GM23338 (cell line): ENCODE measurements at regions not wholly inside any gene's neighbourhood (a gene's known extent, or its start where the extent isn't known, plus 50 kb on each side); places are given as distances from the start of the nearest gene placed in this dataset.
"Not testable (repeated sequence)": the region's sequence is repeated elsewhere in the genome, so short reads cannot be mapped to it uniquely, and the experiment has no call there.

Experiments
- ATAC-seq: fragments of 200-7000 bp; cut with Tn5 transposase; 3 replicates; pipeline ENCODE4 v1.9.1; 2020
- DNase-seq: peaks from one replicate; pipeline ENCODE4 v3.0.0-alpha.2; 2015; ENCODE audit warnings: low spot score
- H2AFZ ChIP-seq: fragments of 200-600 bp; sonication (generic); 2 replicates; pipeline ENCODE4 v1.8.0; 2016; ENCODE audit warnings: antibody characterized with exemption, mild to moderate bottlenecking, moderate library complexity
- H3F3A ChIP-seq: fragments of 200-600 bp; sonication (generic); replicated peaks from 2 replicates; pipeline ENCODE4 v1.8.0; 2017; ENCODE audit warnings: antibody characterized with exemption, mixed run types, low read depth
- H3K27ac ChIP-seq: fragments of 200-600 bp; sonication (generic); 2 replicates; pipeline ENCODE4 v1.6.1; 2016; ENCODE audit warnings: low read depth
- H3K27me3 ChIP-seq: fragments of 200-600 bp; sonication (generic); 2 replicates; pipeline ENCODE4 v1.8.0; 2016; ENCODE audit warnings: mild to moderate bottlenecking, mixed run types, moderate library complexity; ENCODE audit not compliant: insufficient read depth
- H3K36me3 ChIP-seq: fragments of 200-600 bp; sonication (generic); 2 replicates; pipeline ENCODE4 v1.8.0; 2016; ENCODE audit warnings: mild to moderate bottlenecking; ENCODE audit not compliant: insufficient read depth
- H3K4me1 ChIP-seq: fragments of 200-600 bp; sonication (generic); 2 replicates; pipeline ENCODE4 v1.8.0; 2016; ENCODE audit warnings: mild to moderate bottlenecking, moderate library complexity; ENCODE audit not compliant: insufficient read depth
- H3K4me2 ChIP-seq: fragments of 200-600 bp; sonication (generic); 2 replicates; pipeline ENCODE4 v1.7.1; 2017; ENCODE audit warnings: mixed run types
- H3K4me3 ChIP-seq: fragments of 200-600 bp; sonication (generic); 2 replicates; pipeline ENCODE4 v1.6.1; 2016; ENCODE audit warnings: mixed run types
- H3K79me2 ChIP-seq: fragments of 200-600 bp; sonication (generic); replicated peaks from 2 replicates; pipeline ENCODE4 v1.8.0; 2017; ENCODE audit warnings: mild to moderate bottlenecking; ENCODE audit not compliant: insufficient read depth
- H3K9me2 ChIP-seq: fragments of 200-600 bp; sonication (generic); 2 replicates; pipeline ENCODE4 v1.8.0; 2017; ENCODE audit not compliant: insufficient read depth
- H4K20me1 ChIP-seq: fragments of 200-600 bp; sonication (generic); replicated peaks from 2 replicates; pipeline ENCODE4 v1.8.0; 2017; ENCODE audit warnings: mild to moderate bottlenecking; ENCODE audit not compliant: insufficient read depth
- H3K27ac Mint-ChIP-seq: 2 replicates; pipeline ENCODE4 v1.8.0; 2020; ENCODE audit warnings: inconsistent platforms, mild to moderate bottlenecking, moderate library complexity, mixed read lengths
- H3K27me3 Mint-ChIP-seq: 3 replicates; pipeline ENCODE4 v1.8.0; 2022; ENCODE audit warnings: low read depth, mild to moderate bottlenecking, moderate library complexity, mixed read lengths, inconsistent platforms; ENCODE audit not compliant: insufficient read depth, poor library complexity
- H3K36me3 Mint-ChIP-seq: 3 replicates; pipeline ENCODE4 v1.8.0; 2021; ENCODE audit warnings: low read depth, mild to moderate bottlenecking, inconsistent platforms, moderate library complexity, mixed read lengths
- H3K4me1 Mint-ChIP-seq: 3 replicates; pipeline ENCODE4 v1.8.0; 2020; ENCODE audit warnings: mild to moderate bottlenecking, inconsistent platforms, mixed read lengths
- H3K4me3 Mint-ChIP-seq: 3 replicates; pipeline ENCODE4 v1.8.0; 2021; ENCODE audit warnings: moderate library complexity, mild to moderate bottlenecking, inconsistent platforms, mixed read lengths
- H3K9me3 Mint-ChIP-seq: 3 replicates; pipeline ENCODE4 v1.8.0; 2020; ENCODE audit warnings: moderate library complexity, mild to moderate bottlenecking, inconsistent platforms, mixed read lengths
- CREB1 ChIP-seq: fragments of 250-450 bp; sonication (Bioruptor Pico); IDR thresholded peaks from 2 replicates; pipeline ENCODE4 v1.5.0; 2020; ENCODE audit warnings: low read depth, mild to moderate bottlenecking, moderate library complexity
- EZH2 ChIP-seq: fragments of 200-600 bp; sonication (generic); IDR thresholded peaks from one replicate; pipeline ENCODE4 v1.8.0; 2017; ENCODE audit warnings: antibody characterized with exemption, mild to moderate bottlenecking, low read depth; ENCODE audit not compliant: unreplicated experiment
- EZH2phosphoT487 ChIP-seq: fragments of 200-600 bp; sonication (generic); IDR thresholded peaks from one replicate; pipeline ENCODE4 v1.8.1; 2018; ENCODE audit warnings: antibody characterized with exemption; ENCODE audit not compliant: unreplicated experiment
- JUNB ChIP-seq: IDR thresholded peaks from one replicate; pipeline ENCODE4 v1.6.1; 2016; ENCODE audit warnings: antibody characterized with exemption; ENCODE audit not compliant: unreplicated experiment
- STAT1 ChIP-seq: IDR thresholded peaks from one replicate; pipeline ENCODE4 v1.6.1; 2016; ENCODE audit warnings: antibody characterized with exemption; ENCODE audit not compliant: unreplicated experiment
- ZNF114 ChIP-seq: fragments of 250-450 bp; sonication (Bioruptor Pico); IDR thresholded peaks from 2 replicates; pipeline ENCODE4 v1.5.0; 2020; ENCODE audit warnings: mild to moderate bottlenecking, moderate library complexity
- TF ChIP-seq, protein P1 (sequence below), 2 experiments: fragments of 200-600 bp in 1 of 2; sonication (generic) in 1 of 2; conservative IDR thresholded peaks; 2 replicates each; pipeline versions ENCODE4 v1.5.1 to v1.6.1; 2016 to 2017; ENCODE audit warnings: antibody characterized with exemption in 2 of 2, low read depth in 2 of 2, mild to moderate bottlenecking in 2 of 2, moderate library complexity in 1 of 2

DNA sequence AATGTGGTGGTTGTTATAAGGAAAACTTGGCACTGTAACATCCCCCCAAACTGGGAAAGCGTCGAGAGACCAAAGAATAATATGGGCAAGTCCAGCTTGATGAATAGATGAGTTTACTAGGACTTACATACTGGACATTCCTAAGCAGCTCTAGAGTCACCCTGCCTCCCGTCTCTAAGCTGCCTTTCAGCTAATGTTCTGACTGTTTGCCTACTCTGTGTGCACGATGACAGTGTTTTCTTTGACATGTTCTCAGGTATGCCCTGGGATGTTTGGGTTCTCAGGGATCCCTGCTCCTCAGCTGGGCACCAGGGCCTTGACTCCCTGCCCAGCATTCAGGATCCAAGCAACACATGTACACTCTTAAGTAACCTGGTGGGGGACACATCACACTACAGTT, 87.5 kb downstream of the MRPL57 start:
- H3K79me2 ChIP-seq, H3K36me3 Mint-ChIP-seq, H2AFZ ChIP-seq, DNase-seq, H3K27ac Mint-ChIP-seq, H3K27ac ChIP-seq, H3K9me3 Mint-ChIP-seq, ATAC-seq, H3K4me1 Mint-ChIP-seq, H3K4me3 Mint-ChIP-seq, H3K4me1 ChIP-seq, H4K20me1 ChIP-seq, H3F3A ChIP-seq, H3K4me2 ChIP-seq, H3K4me3 ChIP-seq, H3K27me3 Mint-ChIP-seq, H3K36me3 ChIP-seq, H3K9me2 ChIP-seq, H3K27me3 ChIP-seq: not testable (repeated sequence)

DNA sequence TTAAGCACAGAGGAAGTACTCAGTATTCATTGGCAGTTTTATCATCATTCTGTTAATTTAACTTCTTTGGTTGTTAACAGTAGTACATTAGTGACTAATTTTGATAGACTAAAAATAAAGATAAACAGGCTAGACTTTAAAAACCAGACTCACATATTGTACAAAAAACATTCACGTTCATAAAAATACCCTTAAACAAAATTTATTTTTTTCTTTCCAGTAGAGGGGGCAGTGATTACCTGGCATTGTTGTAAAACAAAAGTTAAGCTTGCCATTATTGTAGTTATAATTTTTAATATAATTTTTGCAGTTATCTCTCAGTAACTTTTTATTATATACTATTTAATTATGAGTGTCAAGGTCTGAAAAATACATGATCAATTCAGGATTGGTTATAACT, 92.0 kb downstream of the MRPL57 start:
- not testable (repeated sequence) for H3K27ac Mint-ChIP-seq, H3K4me1 ChIP-seq, H3K9me3 Mint-ChIP-seq, H3K4me3 ChIP-seq, H3K36me3 ChIP-seq, H3K9me2 ChIP-seq, H3K79me2 ChIP-seq, H3K27me3 ChIP-seq, H3K36me3 Mint-ChIP-seq, H3K4me3 Mint-ChIP-seq, H3K27me3 Mint-ChIP-seq, H4K20me1 ChIP-seq, H2AFZ ChIP-seq, H3F3A ChIP-seq, ATAC-seq, H3K4me1 Mint-ChIP-seq, DNase-seq, H3K27ac ChIP-seq, H3K4me2 ChIP-seq

DNA sequence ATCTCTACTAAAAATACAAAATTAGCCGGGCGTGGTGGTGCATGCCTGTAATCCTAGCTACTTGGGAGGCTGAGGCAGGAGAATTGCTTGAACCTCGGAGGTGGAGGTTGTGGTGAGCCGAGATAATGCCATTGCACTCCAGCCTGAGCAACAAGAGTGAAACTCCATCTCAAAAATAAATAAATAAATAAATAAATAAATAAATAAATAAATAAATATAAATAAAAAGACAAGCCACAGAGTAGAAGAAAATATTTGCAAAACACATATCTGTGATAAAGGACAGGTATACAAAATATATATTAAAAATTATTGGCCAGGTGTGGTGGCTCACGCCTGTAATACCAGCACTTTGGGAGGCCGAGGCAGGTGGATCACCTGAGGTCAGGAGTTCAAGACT, 96.0 kb downstream of the MRPL57 start:
- not testable (repeated sequence) for H3K36me3 ChIP-seq, ATAC-seq, H3K27me3 ChIP-seq, H3K4me3 ChIP-seq, H3K27ac ChIP-seq, H3K9me2 ChIP-seq, H3K27me3 Mint-ChIP-seq, H3K36me3 Mint-ChIP-seq, H3K27ac Mint-ChIP-seq, H3F3A ChIP-seq, H2AFZ ChIP-seq, H3K4me3 Mint-ChIP-seq, H3K4me2 ChIP-seq, H4K20me1 ChIP-seq, H3K79me2 ChIP-seq, H3K9me3 Mint-ChIP-seq, DNase-seq
- peaks cover 15% of the 10 kb centered on the region for H3K4me1 Mint-ChIP-seq
- peaks cover 10% of the 10 kb centered on the region; the same call in 1 of the 2 replicates for H3K4me1 ChIP-seq

DNA sequence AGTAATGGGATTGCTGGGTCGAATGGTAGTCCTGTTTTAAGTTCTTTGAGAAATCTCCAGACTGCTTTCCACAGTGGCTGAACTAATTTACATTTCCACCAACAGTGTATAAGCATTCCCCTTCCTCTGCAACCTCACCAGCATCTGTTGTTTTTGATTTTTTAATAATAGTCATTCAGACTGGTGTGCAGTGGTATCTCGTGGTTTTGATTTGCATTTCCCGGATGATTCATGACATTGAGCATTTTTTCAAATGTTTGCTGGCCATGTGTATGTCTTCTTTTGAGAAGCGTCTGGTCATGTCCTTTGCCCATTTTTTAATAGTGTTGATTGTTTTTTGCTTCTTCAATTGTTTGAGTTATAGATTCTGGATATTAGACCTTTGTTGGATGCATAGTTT, 98.0 kb downstream of the MRPL57 start:
- H3K36me3 ChIP-seq, H3K4me3 ChIP-seq, H4K20me1 ChIP-seq, H3K27me3 Mint-ChIP-seq, H3K27ac Mint-ChIP-seq, H3K27me3 ChIP-seq, H3K4me3 Mint-ChIP-seq, H3K27ac ChIP-seq, H3K36me3 Mint-ChIP-seq, DNase-seq, H3F3A ChIP-seq, H2AFZ ChIP-seq, H3K79me2 ChIP-seq, H3K4me2 ChIP-seq, H3K9me2 ChIP-seq, H3K9me3 Mint-ChIP-seq, ATAC-seq: not testable (repeated sequence)
- H3K4me1 ChIP-seq, result peaks cover 13% of the 10 kb centered on the region; the same call in 1 of the 2 replicates
- H3K4me1 Mint-ChIP-seq, result peaks cover 16% of the 10 kb centered on the region

DNA sequence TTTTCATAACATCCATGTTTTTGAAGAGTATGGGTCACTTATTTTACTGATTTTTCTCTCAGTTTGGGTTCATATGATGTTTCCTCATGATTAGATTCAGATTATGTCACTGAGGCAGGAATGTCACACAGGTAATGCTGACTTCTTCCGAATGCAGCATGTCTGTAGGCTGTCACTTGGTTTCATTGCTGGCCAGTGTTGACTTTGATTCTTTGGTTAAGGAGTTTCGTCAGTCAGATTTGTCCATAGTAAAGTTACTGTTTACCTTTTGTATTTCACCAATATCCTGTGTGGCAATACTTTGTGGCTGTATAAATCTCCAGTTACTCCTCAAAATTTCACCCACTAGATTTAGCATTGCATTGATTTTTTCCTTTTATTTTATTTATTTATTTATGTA, 105.6 kb downstream of the MRPL57 start:
- DNase-seq (no peak), ATAC-seq (no peak)
- no peaks in the 10 kb centered on the region for H3K27me3 ChIP-seq
- H3K4me3 ChIP-seq, result no peak overlapping the region
- no peaks in the 10 kb centered on the region for H3F3A ChIP-seq
- no peak overlapping the region for H2AFZ ChIP-seq
- H3K4me1 ChIP-seq, result peaks cover 6% of the 10 kb centered on the region; the same call in 1 of the 2 replicates
- no peaks in the 10 kb centered on the region for H4K20me1 ChIP-seq
- H3K27ac ChIP-seq, result no peak overlapping the region
- Mint-ChIP-seq H3K27ac (no peak overlapping the region), H3K4me1 (peaks cover 8% of the 10 kb centered on the region), H3K36me3 (peaks cover 3% of the 10 kb centered on the region; the same call in 1 of the 3 replicates), H3K9me3 (peaks cover 3% of the 10 kb centered on the region; the same call in 2 of the 3 replicates), H3K4me3 (no peak overlapping the region), H3K27me3 (no peaks in the 10 kb centered on the region)
- H3K36me3 ChIP-seq, result no peaks in the 10 kb centered on the region
- no peaks in the 10 kb centered on the region for H3K79me2 ChIP-seq
- H3K4me2 ChIP-seq, result no peak overlapping the region
- H3K9me2 ChIP-seq, result no peaks in the 10 kb centered on the region
- TF ChIP-seq, protein P1, sequence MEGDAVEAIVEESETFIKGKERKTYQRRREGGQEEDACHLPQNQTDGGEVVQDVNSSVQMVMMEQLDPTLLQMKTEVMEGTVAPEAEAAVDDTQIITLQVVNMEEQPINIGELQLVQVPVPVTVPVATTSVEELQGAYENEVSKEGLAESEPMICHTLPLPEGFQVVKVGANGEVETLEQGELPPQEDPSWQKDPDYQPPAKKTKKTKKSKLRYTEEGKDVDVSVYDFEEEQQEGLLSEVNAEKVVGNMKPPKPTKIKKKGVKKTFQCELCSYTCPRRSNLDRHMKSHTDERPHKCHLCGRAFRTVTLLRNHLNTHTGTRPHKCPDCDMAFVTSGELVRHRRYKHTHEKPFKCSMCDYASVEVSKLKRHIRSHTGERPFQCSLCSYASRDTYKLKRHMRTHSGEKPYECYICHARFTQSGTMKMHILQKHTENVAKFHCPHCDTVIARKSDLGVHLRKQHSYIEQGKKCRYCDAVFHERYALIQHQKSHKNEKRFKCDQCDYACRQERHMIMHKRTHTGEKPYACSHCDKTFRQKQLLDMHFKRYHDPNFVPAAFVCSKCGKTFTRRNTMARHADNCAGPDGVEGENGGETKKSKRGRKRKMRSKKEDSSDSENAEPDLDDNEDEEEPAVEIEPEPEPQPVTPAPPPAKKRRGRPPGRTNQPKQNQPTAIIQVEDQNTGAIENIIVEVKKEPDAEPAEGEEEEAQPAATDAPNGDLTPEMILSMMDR (conservative IDR thresholded peaks at IDR 0.05; ENCODE audit: low read depth in 2 of 2), result no peak
- TF ChIP-seq EZH2phosphoT487, result no peak
- TF ChIP-seq EZH2, result no peak
- TF ChIP-seq STAT1, result no peak
- no peak for TF ChIP-seq ZNF114 (CRISPR knock-in tag)
- TF ChIP-seq JUNB, result no peak
- no peak for TF ChIP-seq CREB1
